GM18868 (cell line): ENCODE measurements at regions not wholly inside any gene's neighbourhood (a gene's known extent, or its start where the extent isn't known, plus 50 kb on each side); places are given as distances from the start of the nearest gene placed in this dataset.

Experiments used
- ATAC-seq: cut with Tn5 transposase; IDR thresholded peaks from one replicate; pipeline ENCODE4 v1.9.1; 2021; ENCODE audit warnings: mild to moderate bottlenecking, moderate library complexity; ENCODE audit not compliant: unreplicated experiment

DNA sequence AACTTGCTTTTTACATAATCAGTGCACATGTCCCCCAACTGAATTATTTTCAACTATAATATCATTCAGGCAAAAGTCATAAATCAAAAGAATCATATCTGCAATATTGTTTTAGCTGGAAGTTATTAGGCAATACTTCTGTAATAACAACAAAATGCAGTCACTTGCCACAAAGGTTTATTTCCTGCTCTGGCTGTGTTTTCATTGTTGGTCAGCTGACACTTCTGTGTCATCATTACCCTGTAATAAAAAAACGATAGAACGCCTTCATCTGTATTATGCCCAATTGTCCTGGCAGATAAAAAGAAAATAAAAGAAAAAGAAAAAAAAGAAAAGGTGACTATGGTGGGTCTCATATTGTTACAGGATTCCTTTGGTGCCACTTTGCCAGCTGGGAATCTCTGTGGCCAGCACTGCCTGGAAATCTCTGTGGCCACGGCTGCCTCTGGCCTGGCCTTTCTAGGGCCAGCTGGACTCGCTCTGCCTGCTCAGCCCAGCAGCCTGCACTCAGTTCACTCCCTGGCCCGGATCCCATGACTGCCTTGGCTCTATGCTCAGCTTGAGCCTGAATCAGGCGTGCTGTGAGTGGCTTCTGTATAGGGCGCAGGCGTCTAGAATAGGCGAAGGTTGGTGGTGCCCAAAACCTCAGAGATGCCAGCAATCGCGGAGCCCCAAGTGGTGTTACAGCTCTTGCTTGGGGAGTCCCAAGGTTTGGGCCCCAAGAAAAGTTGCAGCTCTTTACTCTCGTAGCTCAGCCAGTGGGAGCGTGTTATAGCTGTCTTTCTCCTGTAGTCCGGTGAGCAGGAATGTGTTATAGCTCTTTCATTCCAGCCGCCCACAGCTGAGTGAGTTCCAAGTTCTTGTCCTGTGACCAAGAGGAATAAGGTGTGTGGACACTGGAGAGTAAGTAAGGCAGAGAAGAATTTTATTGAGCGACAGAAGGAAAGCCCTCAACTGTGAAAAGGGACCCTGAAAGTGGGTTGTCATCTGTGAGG, 1227.1 kb downstream of the SLITRK1 start:
- no peak for ATAC-seq

DNA sequence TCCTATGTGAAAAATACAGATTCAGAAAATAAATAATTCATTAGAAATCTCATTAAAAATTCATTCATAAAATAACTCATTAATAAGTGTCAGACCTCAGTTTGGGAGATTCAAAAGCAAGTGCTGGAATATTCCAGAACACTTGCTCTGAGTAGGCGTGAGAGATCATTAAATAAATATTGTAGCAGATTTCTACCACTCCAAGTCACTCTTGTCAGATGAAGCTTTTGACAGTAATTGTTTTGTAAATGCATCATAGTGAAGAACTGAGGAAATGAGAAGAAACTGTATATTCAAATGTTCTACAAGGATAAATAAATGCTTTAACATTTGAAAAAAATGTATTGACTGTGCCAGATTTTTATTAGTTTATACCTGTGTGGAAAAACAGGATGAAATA, 1228.1 kb downstream of the SLITRK1 start:
- no peak for ATAC-seq

- no peak for ATAC-seq
Observed at GRCh38 chr13:82647540-82647939, 1234.7 kb downstream of the SLITRK1 start.

- no peak for ATAC-seq
Observed at GRCh38 chr13:82636119-82636518, 1246.2 kb downstream of the SLITRK1 start.

GRCh38 chr13:82634946-82635345, 1247.3 kb downstream of the SLITRK1 start:
- no peak for ATAC-seq

- ATAC-seq = no peak
Observed at GRCh38 chr13:82627183-82627582, 1255.1 kb downstream of the SLITRK1 start.

DNA sequence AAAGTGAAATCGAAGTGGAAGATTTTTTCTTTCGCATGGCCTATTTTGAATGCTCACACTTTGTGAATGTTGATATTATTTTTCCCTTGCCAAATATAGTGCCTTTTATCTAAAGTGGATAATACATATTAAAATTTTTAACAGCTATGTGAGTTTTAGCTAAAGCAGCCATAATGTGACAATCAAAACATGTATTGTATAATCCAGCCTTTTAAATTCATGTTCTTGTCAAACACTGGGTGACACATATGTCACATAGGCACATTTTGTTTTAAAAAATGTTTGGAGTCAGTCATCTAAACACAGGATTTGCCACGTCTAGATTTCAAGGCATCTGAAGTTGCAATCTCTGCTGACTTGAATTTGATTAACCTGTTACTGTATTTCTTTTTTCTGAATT, 1256.6 kb downstream of the SLITRK1 start:
- no peak for ATAC-seq

DNA sequence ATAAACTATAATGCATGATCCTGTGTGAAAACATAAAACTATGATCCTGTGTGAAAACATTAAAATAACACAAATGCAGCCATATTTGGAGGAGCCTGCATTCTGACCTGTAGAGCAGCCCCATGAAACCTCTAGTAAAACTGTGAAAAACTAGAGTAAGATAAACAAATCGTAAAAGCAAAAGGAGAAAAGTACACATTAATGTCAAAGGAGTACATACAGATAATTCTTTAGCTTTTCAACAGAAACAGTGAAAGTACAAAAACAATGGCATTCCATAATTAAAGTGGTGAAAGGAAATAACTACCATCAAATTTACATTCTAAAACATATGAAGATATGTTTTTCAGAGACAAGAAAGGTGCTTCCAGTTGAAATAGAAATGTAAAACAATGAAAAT, 1267.2 kb downstream of the SLITRK1 start:
- no peak for ATAC-seq

GRCh38 chr13:82614086-82614485, 1268.2 kb downstream of the SLITRK1 start:
- ATAC-seq = no peak

DNA sequence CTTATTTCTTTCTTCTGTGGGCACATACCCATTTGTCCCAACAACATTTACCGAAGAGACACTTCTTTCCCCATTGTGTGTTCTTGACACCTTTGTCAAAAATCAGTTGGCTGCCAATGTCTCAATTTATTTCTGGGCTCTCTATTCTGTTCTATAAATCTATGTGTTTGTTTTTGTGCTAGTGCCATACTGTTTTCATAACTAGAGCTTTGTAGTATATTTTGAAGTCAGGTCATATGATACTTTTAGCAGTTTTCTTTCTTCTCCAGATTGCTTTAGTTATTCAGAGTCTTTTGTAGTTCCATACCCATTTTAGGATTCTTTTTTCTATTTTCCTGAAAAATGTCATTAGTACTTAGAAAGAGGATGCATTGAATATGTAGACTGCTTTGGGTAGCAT, 1276.3 kb downstream of the SLITRK1 start:
- ATAC-seq = no peak

- ATAC-seq = no peak
Observed at GRCh38 chr13:82597747-82598146, 1284.5 kb downstream of the SLITRK1 start.

GRCh38 chr13:82593239-82593638, 1289.0 kb downstream of the SLITRK1 start:
- ATAC-seq = no peak

GRCh38 chr13:82571653-82572052, 1310.6 kb downstream of the SLITRK1 start:
- no peak for ATAC-seq

- no peak for ATAC-seq
Observed at GRCh38 chr13:82569581-82569980, 1312.7 kb downstream of the SLITRK1 start.

GRCh38 chr13:82566864-82567263, 1315.4 kb downstream of the SLITRK1 start:
- ATAC-seq = no peak

DNA sequence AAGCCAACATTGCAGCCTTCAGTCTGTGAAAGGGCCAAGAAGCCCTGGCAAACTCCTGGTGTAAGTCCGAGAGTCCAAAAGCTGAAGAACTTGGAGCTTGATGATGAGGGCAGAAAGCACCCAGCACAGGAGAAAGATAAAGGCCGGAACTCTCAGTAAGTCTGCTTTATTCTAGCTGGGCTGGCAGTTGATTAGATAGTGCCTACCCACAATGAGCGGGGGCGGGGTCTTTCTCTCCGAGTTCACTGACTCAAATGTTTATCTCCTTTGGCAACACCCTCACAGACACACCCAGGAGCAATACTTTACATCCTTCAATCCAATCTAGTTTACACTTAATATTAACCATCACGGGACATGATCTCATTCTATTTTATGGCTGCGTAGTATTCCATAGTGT, 1317.1 kb downstream of the SLITRK1 start:
- ATAC-seq = no peak

DNA sequence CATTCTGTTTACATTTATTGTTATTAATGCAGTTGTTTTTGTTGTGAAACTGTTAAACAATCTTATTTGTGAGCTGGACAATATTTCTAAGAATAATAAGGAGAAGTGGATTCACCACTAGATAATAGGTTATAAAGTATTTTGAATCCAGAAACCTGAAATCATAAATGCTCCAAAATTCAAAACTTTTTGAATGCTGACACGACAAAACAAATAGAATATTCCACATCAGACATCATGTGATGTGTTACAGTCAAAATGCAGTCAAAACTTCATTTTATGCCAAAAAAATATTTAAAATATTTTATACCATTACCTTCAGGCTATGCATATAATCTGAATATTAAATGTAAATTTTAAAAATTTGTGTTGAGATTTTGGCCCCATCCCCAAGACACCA, 1321.4 kb downstream of the SLITRK1 start:
- ATAC-seq = no peak

GRCh38 chr13:82522872-82523271, 1359.4 kb downstream of the SLITRK1 start:
- no peak for ATAC-seq

DNA sequence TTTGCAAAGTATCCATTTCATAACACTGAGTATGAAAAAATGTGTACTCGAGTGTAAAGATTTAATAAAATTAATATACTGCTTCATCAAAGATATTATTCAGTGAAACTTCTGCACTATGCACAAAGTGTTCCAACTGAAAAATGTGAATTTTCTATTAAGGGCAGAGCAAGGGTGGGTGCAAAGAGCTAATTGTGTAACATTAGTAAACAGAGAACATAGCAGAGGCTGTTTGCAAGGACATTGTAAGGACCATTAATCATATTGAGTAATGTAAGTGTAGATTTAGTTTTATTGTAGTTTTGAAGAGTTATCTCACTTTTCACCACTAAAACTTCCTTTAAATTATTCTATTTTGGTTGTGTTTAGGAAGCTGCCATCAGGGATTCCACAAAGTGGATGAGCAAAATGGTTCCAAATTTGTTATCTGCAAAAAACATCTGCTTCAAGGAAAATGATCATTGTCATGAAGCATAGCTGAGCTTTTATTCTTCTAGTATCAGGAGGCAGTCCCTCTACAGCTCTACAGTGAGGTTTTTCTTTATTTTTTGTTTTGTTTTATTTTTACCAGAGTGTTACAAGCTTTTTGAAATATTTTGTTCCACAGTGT, 1375.4 kb downstream of the SLITRK1 start:
- ATAC-seq = no peak

DNA sequence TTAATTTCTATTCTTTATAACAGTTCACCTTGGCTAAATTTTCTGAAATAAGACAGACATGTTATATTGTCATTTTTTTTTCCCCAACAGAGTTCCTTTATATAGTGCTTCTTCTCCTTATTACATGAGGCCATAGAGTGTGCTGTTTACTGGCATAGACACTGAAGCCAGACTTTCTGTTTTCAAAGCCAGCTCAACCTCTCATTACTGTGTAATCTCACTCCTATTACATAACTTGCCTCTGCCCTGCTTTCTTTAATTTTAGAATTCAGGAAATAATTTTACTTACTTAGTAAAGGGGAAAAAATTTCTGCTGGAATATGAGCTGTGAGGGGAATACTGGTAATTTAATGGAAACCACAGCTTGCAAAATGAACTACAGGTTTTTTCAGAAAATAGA, 1380.4 kb downstream of the SLITRK1 start:
- no peak for ATAC-seq

DNA sequence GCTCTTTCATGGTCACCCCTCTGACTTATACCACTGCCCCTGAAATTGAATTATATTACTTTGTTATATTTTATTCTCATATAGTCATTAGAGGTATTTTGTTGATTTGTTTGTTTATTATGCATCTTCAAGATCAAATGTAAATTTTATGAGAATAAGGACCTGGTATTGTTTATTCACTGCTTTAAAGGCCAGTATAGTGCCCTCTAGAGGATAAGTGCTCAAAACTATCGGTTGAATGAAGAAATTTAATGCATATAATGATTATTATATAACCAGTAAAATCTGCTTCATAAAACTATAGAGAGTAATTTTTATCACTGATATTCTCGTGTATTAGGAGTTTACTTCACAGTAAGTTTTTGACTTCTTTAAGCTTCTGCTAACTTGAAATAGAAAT, 1401.9 kb downstream of the SLITRK1 start:
- no peak for ATAC-seq

- no peak for ATAC-seq
Observed at GRCh38 chr13:82477436-82477835, 1404.8 kb downstream of the SLITRK1 start.
